H1 (cell line): ENCODE measurements at regions not wholly inside any gene's neighbourhood (a gene's known extent, or its start where the extent isn't known, plus 50 kb on each side); places are given as distances from the start of the nearest gene placed in this dataset.

Source experiments
- BRCA1 ChIP-seq: IDR thresholded peaks from 2 replicates; pipeline ENCODE4 v1.6.1; 2012; ENCODE audit warnings: low read depth, low read length, improper control_type of control experiment
- EGR1 ChIP-seq: IDR thresholded peaks from 2 replicates; pipeline ENCODE4 v1.6.1; 2011; ENCODE audit warnings: low read depth, low read length, borderline replicate concordance
- EP300 ChIP-seq, 2 experiments: IDR thresholded peaks; 1 replicate in 1 of 2; 2 replicates in 1 of 2; pipeline ENCODE4 v1.6.1; 2011 to 2012; ENCODE audit warnings: low read depth in 2 of 2, low read length in 2 of 2, mild to moderate bottlenecking in 2 of 2, borderline replicate concordance in 1 of 2, inconsistent platforms in 1 of 2, moderate library complexity in 1 of 2
- EZH2 ChIP-seq: fragments of 200-600 bp; sonication (generic); IDR thresholded peaks from 2 replicates; pipeline ENCODE4 v1.7.1; 2012; ENCODE audit warnings: low read depth, mild to moderate bottlenecking, moderate library complexity, low read length, inconsistent platforms; ENCODE audit not compliant: severe bottlenecking
- GABPA ChIP-seq: IDR thresholded peaks from 2 replicates; pipeline ENCODE4 v1.6.1; 2011; ENCODE audit warnings: mild to moderate bottlenecking, low read length, moderate library complexity, borderline replicate concordance; ENCODE audit not compliant: insufficient read depth
- POLR2A ChIP-seq, 2 experiments: IDR thresholded peaks; 1 replicate in 1 of 2; 2 replicates in 1 of 2; pipeline ENCODE4 v1.6.1; 2011; ENCODE audit warnings: low read depth in 2 of 2, low read length in 2 of 2, mild to moderate bottlenecking in 2 of 2; ENCODE audit errors: control extremely low read depth in 1 of 2
- RXRA ChIP-seq: IDR thresholded peaks from 2 replicates; pipeline ENCODE4 v1.6.1; 2011; ENCODE audit warnings: low read depth, mild to moderate bottlenecking, low read length, moderate library complexity; ENCODE audit not compliant: insufficient read depth
- USF2 ChIP-seq: IDR thresholded peaks from 2 replicates; pipeline ENCODE4 v1.6.1; 2011; ENCODE audit warnings: low read length, improper control_type of control experiment
- YY1 ChIP-seq: IDR thresholded peaks from 2 replicates; pipeline ENCODE4 v1.6.1; 2011; ENCODE audit warnings: low read depth, mild to moderate bottlenecking, low read length
- ZNF274 ChIP-seq: IDR thresholded peaks from 2 replicates; pipeline ENCODE4 v1.7.0; 2012; ENCODE audit warnings: low read length, borderline replicate concordance; ENCODE audit errors: extremely low read depth
- TF ChIP-seq, protein P1 (sequence below), 3 experiments: IDR thresholded peaks; 1 replicate in 2 of 3; 2 replicates in 1 of 3; pipeline versions ENCODE4 v1.5.1 to v1.6.1; 2011; ENCODE audit warnings: low read length in 3 of 3, mild to moderate bottlenecking in 3 of 3, inconsistent platforms in 2 of 3, low read depth in 1 of 3, moderate library complexity in 1 of 3; ENCODE audit not compliant: insufficient read depth in 1 of 3; ENCODE audit errors: control extremely low read depth in 1 of 3
- TF ChIP-seq, protein P2 (sequence below): IDR thresholded peaks from 2 replicates; pipeline ENCODE4 v1.6.1; 2012; ENCODE audit warnings: low read length, inconsistent platforms

DNA sequence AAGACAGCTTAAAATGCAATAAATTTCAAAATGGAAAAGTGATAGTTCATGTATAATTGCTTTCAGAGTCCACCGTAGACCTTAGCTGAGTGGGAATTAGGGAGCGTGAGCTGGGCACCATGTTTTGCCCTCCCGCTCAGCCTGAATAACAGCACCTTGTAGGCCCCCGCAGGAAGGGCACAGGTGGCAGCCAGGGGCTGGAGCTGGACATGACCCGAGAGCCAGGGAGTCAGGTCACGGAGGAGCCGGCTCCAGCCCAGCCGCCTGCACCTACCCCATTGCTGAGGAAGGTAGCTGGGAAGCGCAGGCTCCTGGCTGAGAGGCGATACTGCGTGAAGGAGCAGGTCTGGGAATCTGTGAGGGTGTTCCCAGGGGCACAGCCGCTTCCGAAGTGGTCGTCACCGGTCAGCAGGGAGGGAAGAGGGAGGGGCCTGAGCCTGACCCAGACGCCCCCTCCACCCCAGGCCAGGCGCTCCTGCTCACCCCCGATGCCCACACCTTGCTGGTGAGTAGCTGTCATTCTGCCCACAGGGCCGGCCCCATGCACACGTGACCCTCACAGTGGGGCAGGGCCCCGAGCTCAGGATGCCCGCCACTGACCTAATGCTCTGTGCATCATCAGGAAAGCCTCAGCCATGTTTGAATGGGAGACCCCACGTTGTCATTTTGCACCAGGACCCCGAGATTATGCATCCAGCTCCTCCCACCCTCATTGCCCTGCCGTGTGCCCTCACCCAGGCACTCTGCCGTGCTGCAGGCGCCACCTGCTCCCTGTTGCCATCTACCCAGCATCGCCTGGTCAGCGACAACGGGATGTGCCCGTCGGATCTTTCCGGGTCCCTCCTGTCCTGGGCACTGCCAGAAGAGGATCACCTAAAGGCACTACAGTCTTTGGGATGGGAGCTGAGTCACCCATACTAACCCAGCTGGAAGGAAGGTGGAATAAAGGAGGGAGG lies 129.2 kb upstream of the TCERG1L start:
- TF ChIP-seq, protein P1, sequence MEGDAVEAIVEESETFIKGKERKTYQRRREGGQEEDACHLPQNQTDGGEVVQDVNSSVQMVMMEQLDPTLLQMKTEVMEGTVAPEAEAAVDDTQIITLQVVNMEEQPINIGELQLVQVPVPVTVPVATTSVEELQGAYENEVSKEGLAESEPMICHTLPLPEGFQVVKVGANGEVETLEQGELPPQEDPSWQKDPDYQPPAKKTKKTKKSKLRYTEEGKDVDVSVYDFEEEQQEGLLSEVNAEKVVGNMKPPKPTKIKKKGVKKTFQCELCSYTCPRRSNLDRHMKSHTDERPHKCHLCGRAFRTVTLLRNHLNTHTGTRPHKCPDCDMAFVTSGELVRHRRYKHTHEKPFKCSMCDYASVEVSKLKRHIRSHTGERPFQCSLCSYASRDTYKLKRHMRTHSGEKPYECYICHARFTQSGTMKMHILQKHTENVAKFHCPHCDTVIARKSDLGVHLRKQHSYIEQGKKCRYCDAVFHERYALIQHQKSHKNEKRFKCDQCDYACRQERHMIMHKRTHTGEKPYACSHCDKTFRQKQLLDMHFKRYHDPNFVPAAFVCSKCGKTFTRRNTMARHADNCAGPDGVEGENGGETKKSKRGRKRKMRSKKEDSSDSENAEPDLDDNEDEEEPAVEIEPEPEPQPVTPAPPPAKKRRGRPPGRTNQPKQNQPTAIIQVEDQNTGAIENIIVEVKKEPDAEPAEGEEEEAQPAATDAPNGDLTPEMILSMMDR (IDR thresholded peaks at IDR 0.05; ENCODE audit: control extremely low read depth in 1 of 3, insufficient read depth in 1 of 3, low read depth in 1 of 3, low read length in 3 of 3) = no peak
- no peak for TF ChIP-seq USF2
- no peak for TF ChIP-seq POLR2A (IDR thresholded peaks at IDR 0.05; ENCODE audit: control extremely low read depth in 1 of 2, low read depth in 2 of 2, low read length in 2 of 2)
- TF ChIP-seq EP300 (IDR thresholded peaks at IDR 0.05; ENCODE audit: borderline replicate concordance in 1 of 2, low read depth in 2 of 2, low read length in 2 of 2) = no peak
- TF ChIP-seq RXRA = no peak
- TF ChIP-seq GABPA = no peak
- TF ChIP-seq BRCA1 = no peak
- TF ChIP-seq YY1 = no peak
- TF ChIP-seq ZNF274 = no peak
- TF ChIP-seq, protein P2, sequence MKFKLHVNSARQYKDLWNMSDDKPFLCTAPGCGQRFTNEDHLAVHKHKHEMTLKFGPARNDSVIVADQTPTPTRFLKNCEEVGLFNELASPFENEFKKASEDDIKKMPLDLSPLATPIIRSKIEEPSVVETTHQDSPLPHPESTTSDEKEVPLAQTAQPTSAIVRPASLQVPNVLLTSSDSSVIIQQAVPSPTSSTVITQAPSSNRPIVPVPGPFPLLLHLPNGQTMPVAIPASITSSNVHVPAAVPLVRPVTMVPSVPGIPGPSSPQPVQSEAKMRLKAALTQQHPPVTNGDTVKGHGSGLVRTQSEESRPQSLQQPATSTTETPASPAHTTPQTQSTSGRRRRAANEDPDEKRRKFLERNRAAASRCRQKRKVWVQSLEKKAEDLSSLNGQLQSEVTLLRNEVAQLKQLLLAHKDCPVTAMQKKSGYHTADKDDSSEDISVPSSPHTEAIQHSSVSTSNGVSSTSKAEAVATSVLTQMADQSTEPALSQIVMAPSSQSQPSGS = no peak
- no peak for TF ChIP-seq EZH2
- no peak for TF ChIP-seq EGR1
